ENCODE measurements at regions not wholly inside any gene's neighbourhood (a gene's known extent, or its start where the extent isn't known, plus 50 kb on each side); places are given as distances from the start of the nearest gene placed in this dataset.

GRCh38 chr16:87016046-87017035 is 300.9 kb downstream of the C16orf95 start:
- Histone ChIP-seq H3K36me3 (ENCODE audit: control insufficient read depth in 5 of 5, insufficient read depth in 5 of 5, low read length in 5 of 5) (no peaks in the 10 kb centered on the region), H3K9me3 (ENCODE audit: control insufficient read depth in 5 of 5, low read length in 5 of 5) (no peaks in the 10 kb centered on the region), H3K4me1 (ENCODE audit: control insufficient read depth in 5 of 5, insufficient read depth in 5 of 5, low read length in 5 of 5) (peaks cover 0 to 9% (median 6%) of the 10 kb centered on the region in 5 donors), H3K9ac (ENCODE audit: low read length in 5 of 5) (no peak overlapping the region), H3K4me3 (ENCODE audit: low read depth in 1 of 5, low read length in 5 of 5) (no peak overlapping the region), H3K27me3 (ENCODE audit: control insufficient read depth in 5 of 5, insufficient read depth in 4 of 5, low read length in 5 of 5) (peaks cover 3 to 22% (median 17%) of the 10 kb centered on the region in 5 donors), H3K27ac (ENCODE audit: low read depth, low read length) (no peak overlapping the region)

GRCh38 chr16:87017371-87018012 is 299.7 kb downstream of the C16orf95 start:
- H3K27me3 ChIP-seq (ENCODE audit: control insufficient read depth in 5 of 5, insufficient read depth in 4 of 5, low read length in 5 of 5): peaks cover 3 to 22% (median 17%) of the 10 kb centered on the region in 5 donors
- no peaks in the 10 kb centered on the region for H3K9me3 ChIP-seq (ENCODE audit: control insufficient read depth in 5 of 5, low read length in 5 of 5)
- no peak overlapping the region for H3K27ac ChIP-seq (ENCODE audit: low read depth, low read length)
- H3K4me1 ChIP-seq (ENCODE audit: control insufficient read depth in 5 of 5, insufficient read depth in 5 of 5, low read length in 5 of 5): peaks cover 0 to 9% (median 6%) of the 10 kb centered on the region in 5 donors
- H3K36me3 ChIP-seq (ENCODE audit: control insufficient read depth in 5 of 5, insufficient read depth in 5 of 5, low read length in 5 of 5): no peaks in the 10 kb centered on the region
- H3K4me3 ChIP-seq (ENCODE audit: low read depth in 1 of 5, low read length in 5 of 5): no peak overlapping the region
- H3K9ac ChIP-seq (ENCODE audit: low read length in 5 of 5): no peak overlapping the region

GRCh38 chr16:87025676-87026075 is 291.5 kb downstream of the C16orf95 start:
- no peaks in the 10 kb centered on the region for H3K9me3 ChIP-seq (ENCODE audit: control insufficient read depth in 5 of 5, low read length in 5 of 5)
- no peak overlapping the region for H3K27ac ChIP-seq (ENCODE audit: low read depth, low read length)
- no peak overlapping the region for H3K9ac ChIP-seq (ENCODE audit: low read length in 5 of 5)
- no peaks in the 10 kb centered on the region for H3K36me3 ChIP-seq (ENCODE audit: control insufficient read depth in 5 of 5, insufficient read depth in 5 of 5, low read length in 5 of 5)
- H3K4me3 ChIP-seq (ENCODE audit: low read depth in 1 of 5, low read length in 5 of 5): no peak overlapping the region
- no peaks in the 10 kb centered on the region for H3K4me1 ChIP-seq (ENCODE audit: control insufficient read depth in 5 of 5, insufficient read depth in 5 of 5, low read length in 5 of 5)
- peaks cover 0 to 9% (median 4%) of the 10 kb centered on the region in 5 donors for H3K27me3 ChIP-seq (ENCODE audit: control insufficient read depth in 5 of 5, insufficient read depth in 4 of 5, low read length in 5 of 5)

GRCh38 chr16:87027056-87027616 is 290.1 kb downstream of the C16orf95 start:
- no peaks in the 10 kb centered on the region for H3K9me3 ChIP-seq (ENCODE audit: control insufficient read depth in 5 of 5, low read length in 5 of 5)
- H3K9ac ChIP-seq (ENCODE audit: low read length in 5 of 5): no peak overlapping the region
- H3K4me3 ChIP-seq (ENCODE audit: low read depth in 1 of 5, low read length in 5 of 5): no peak overlapping the region

GRCh38 chr16:87028481-87029320 is 288.5 kb downstream of the C16orf95 start:
- no peaks in the 10 kb centered on the region for H3K9me3 ChIP-seq (ENCODE audit: control insufficient read depth in 5 of 5, low read length in 5 of 5)
- H3K4me1 ChIP-seq (ENCODE audit: control insufficient read depth in 5 of 5, insufficient read depth in 5 of 5, low read length in 5 of 5): no peaks in the 10 kb centered on the region
- no peak overlapping the region for H3K27ac ChIP-seq (ENCODE audit: low read depth, low read length)
- peaks cover 0 to 12% (median 7%) of the 10 kb centered on the region in 5 donors for H3K27me3 ChIP-seq (ENCODE audit: control insufficient read depth in 5 of 5, insufficient read depth in 4 of 5, low read length in 5 of 5)
- H3K36me3 ChIP-seq (ENCODE audit: control insufficient read depth in 5 of 5, insufficient read depth in 5 of 5, low read length in 5 of 5): no peaks in the 10 kb centered on the region
- no peak overlapping the region for H3K4me3 ChIP-seq (ENCODE audit: low read depth in 1 of 5, low read length in 5 of 5)
- no peak overlapping the region for H3K9ac ChIP-seq (ENCODE audit: low read length in 5 of 5)

More at GRCh38 chr16:87027056-87027616, 290.1 kb downstream of the C16orf95 start:
- H3K27ac ChIP-seq (ENCODE audit: low read depth, low read length): no peak overlapping the region
- H3K4me1 ChIP-seq (ENCODE audit: control insufficient read depth in 5 of 5, insufficient read depth in 5 of 5, low read length in 5 of 5): no peaks in the 10 kb centered on the region
- H3K36me3 ChIP-seq (ENCODE audit: control insufficient read depth in 5 of 5, insufficient read depth in 5 of 5, low read length in 5 of 5): no peaks in the 10 kb centered on the region
- H3K27me3 ChIP-seq (ENCODE audit: control insufficient read depth in 5 of 5, insufficient read depth in 4 of 5, low read length in 5 of 5): peaks cover 0 to 9% (median 2%) of the 10 kb centered on the region in 5 donors

GRCh38 chr16:87032554-87032953 is 284.6 kb downstream of the C16orf95 start:
- H3K27ac ChIP-seq (ENCODE audit: low read depth, low read length): no peak overlapping the region
- no peaks in the 10 kb centered on the region for H3K36me3 ChIP-seq (ENCODE audit: control insufficient read depth in 5 of 5, insufficient read depth in 5 of 5, low read length in 5 of 5)
- peaks cover 0 to 10% (median 8%) of the 10 kb centered on the region in 5 donors for H3K27me3 ChIP-seq (ENCODE audit: control insufficient read depth in 5 of 5, insufficient read depth in 4 of 5, low read length in 5 of 5)
- no peaks in the 10 kb centered on the region for H3K9me3 ChIP-seq (ENCODE audit: control insufficient read depth in 5 of 5, low read length in 5 of 5)
- H3K4me3 ChIP-seq (ENCODE audit: low read depth in 1 of 5, low read length in 5 of 5): no peak overlapping the region
- no peaks in the 10 kb centered on the region for H3K4me1 ChIP-seq (ENCODE audit: control insufficient read depth in 5 of 5, insufficient read depth in 5 of 5, low read length in 5 of 5)
- H3K9ac ChIP-seq (ENCODE audit: low read length in 5 of 5): no peak overlapping the region

DNA sequence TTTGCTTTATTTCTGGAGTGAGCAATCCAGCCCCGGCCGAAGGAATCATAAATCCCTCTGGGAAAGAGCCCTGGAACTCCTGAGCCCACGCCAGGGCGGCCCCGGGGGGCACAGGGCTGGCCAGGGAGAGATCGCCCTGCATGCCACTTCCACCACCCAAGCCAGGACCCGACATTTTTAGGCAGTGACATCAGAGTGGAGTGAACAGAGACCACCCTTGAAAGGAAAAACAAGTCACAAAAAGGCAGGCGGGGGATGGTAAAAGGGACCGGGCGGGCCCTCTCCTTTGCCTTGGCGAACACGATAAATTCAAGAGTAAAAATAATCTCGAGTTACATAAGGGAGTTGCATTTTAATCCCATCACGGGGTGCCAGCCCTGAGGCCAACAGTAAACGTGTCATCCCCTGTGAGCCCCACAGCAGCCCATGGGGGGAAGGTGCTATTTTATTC is 284.1 kb downstream of the C16orf95 start:
- no peaks in the 10 kb centered on the region for H3K4me1 ChIP-seq (ENCODE audit: control insufficient read depth in 5 of 5, insufficient read depth in 5 of 5, low read length in 5 of 5)
- no peak overlapping the region for H3K9ac ChIP-seq (ENCODE audit: low read length in 5 of 5)
- peaks cover 0 to 10% (median 5%) of the 10 kb centered on the region in 5 donors for H3K27me3 ChIP-seq (ENCODE audit: control insufficient read depth in 5 of 5, insufficient read depth in 4 of 5, low read length in 5 of 5)
- H3K36me3 ChIP-seq (ENCODE audit: control insufficient read depth in 5 of 5, insufficient read depth in 5 of 5, low read length in 5 of 5): no peaks in the 10 kb centered on the region
- no peak overlapping the region for H3K27ac ChIP-seq (ENCODE audit: low read depth, low read length)
- no peaks in the 10 kb centered on the region for H3K9me3 ChIP-seq (ENCODE audit: control insufficient read depth in 5 of 5, low read length in 5 of 5)
- H3K4me3 ChIP-seq (ENCODE audit: low read depth in 1 of 5, low read length in 5 of 5): no peak overlapping the region

- Histone ChIP-seq H3K9ac (ENCODE audit: low read length in 5 of 5) (no peak overlapping the region), H3K27ac (ENCODE audit: low read depth, low read length) (no peak overlapping the region), H3K27me3 (ENCODE audit: control insufficient read depth in 5 of 5, insufficient read depth in 4 of 5, low read length in 5 of 5) (peaks cover 0 to 10% (median 3%) of the 10 kb centered on the region in 5 donors), H3K4me1 (ENCODE audit: control insufficient read depth in 5 of 5, insufficient read depth in 5 of 5, low read length in 5 of 5) (no peaks in the 10 kb centered on the region), H3K9me3 (ENCODE audit: control insufficient read depth in 5 of 5, low read length in 5 of 5) (no peaks in the 10 kb centered on the region), H3K4me3 (ENCODE audit: low read depth in 1 of 5, low read length in 5 of 5) (no peak overlapping the region), H3K36me3 (ENCODE audit: control insufficient read depth in 5 of 5, insufficient read depth in 5 of 5, low read length in 5 of 5) (no peaks in the 10 kb centered on the region)
Observed at GRCh38 chr16:87033541-87034300, 283.5 kb downstream of the C16orf95 start.

GRCh38 chr16:87034317-87034716 is 282.9 kb downstream of the C16orf95 start:
- no peaks in the 10 kb centered on the region for H3K4me1 ChIP-seq (ENCODE audit: control insufficient read depth in 5 of 5, insufficient read depth in 5 of 5, low read length in 5 of 5)
- H3K9ac ChIP-seq (ENCODE audit: low read length in 5 of 5): no peak overlapping the region
- H3K27ac ChIP-seq (ENCODE audit: low read depth, low read length): no peak overlapping the region
- H3K4me3 ChIP-seq (ENCODE audit: low read depth in 1 of 5, low read length in 5 of 5): no peak overlapping the region
- H3K9me3 ChIP-seq (ENCODE audit: control insufficient read depth in 5 of 5, low read length in 5 of 5): no peaks in the 10 kb centered on the region
- H3K36me3 ChIP-seq (ENCODE audit: control insufficient read depth in 5 of 5, insufficient read depth in 5 of 5, low read length in 5 of 5): no peaks in the 10 kb centered on the region
- peaks cover 0 to 10% (median 3%) of the 10 kb centered on the region in 5 donors for H3K27me3 ChIP-seq (ENCODE audit: control insufficient read depth in 5 of 5, insufficient read depth in 4 of 5, low read length in 5 of 5)
